ENCODE measurements at regions not wholly inside any gene's neighbourhood (a gene's known extent, or its start where the extent isn't known, plus 50 kb on each side); places are given as distances from the start of the nearest gene placed in this dataset.

DNA sequence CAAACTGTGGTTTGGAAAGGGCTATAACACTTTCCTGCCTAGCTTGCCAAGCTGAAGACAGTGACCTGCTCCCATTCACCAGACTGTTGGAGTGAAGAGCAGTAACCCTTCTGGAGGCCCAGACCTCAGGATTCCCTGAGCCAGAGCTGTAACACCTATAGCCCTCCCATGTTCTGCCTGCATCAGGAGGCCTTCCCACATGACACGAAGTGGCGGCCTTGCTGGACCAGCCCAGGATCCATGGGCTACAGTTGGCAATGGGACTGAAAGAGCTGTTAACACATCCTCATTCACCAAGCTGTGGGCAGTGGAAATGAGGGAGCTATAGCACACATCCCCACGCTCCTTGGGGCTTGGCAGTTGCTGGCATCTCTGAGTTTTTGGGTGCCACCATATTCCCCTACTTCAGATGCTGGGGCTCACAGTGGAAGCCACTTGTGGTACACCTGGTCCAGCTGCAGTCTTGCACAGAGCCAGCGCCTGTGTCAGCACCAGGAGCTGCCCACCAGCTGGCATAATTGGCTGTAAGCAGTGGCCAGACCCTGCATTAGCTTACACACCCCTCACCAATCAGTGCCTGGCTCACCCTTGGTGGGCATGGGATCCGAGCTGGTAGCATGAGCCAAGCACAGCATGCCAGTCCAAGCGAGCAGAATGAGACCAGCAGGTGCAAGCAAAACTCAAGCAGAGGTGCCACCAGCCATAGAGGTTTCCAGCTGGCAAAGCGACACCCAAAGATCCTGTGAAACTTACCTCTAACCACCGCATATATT lies 1029.3 kb downstream of the TECRL start:
- Histone ChIP-seq H3K9ac (ENCODE audit: low read depth, low read length) (no peak overlapping the region), H3K27ac (ENCODE audit: insufficient read depth, low read length) (no peak overlapping the region), H3K9me1 (ENCODE audit: insufficient read depth, low read length) (no peaks in the 10 kb centered on the region), H3K4me3 (ENCODE audit: insufficient read depth, low read depth, low read length) (no peak overlapping the region), H3K4ac (ENCODE audit: low read depth, low read length) (no peak overlapping the region), H3K79me1 (ENCODE audit: low read depth in 1 of 2, low read length in 2 of 2) (no peaks in the 10 kb centered on the region), H3K56ac (ENCODE audit: extremely low read depth, insufficient read depth, low read length) (no peak overlapping the region), H3K4me1 (ENCODE audit: control insufficient read depth, insufficient read depth, low read length) (no peaks in the 10 kb centered on the region), H4K20me1 (ENCODE audit: insufficient read depth, low read length) (no peaks in the 10 kb centered on the region), H3K27me3 (ENCODE audit: control insufficient read depth, insufficient read depth, low read length) (no peaks in the 10 kb centered on the region), H4K8ac (ENCODE audit: low read depth in 2 of 2, low read length in 2 of 2) (no peak overlapping the region), H3K4me2 (ENCODE audit: low read depth, low read length) (no peak overlapping the region), H4K91ac (ENCODE audit: insufficient read depth, low read depth, low read length) (no peak overlapping the region), H2BK120ac (ENCODE audit: low read depth, low read length) (no peak overlapping the region), H2BK20ac (ENCODE audit: low read depth, low read length) (no peak overlapping the region), H2AK9ac (replicated peaks; ENCODE audit: low read depth, low read length, poor library complexity) (no peak overlapping the region), H3K9me3 (ENCODE audit: control insufficient read depth, insufficient read depth, low read length) (peaks cover 8% of the 10 kb centered on the region; the same call in 1 of the 2 replicates), H3K36me3 (ENCODE audit: control insufficient read depth, insufficient read depth, low read length) (no peaks in the 10 kb centered on the region), H2AFZ (replicated peaks; ENCODE audit: low read length, poor library complexity) (no peak overlapping the region), H4K5ac (ENCODE audit: low read depth, low read length) (no peak overlapping the region), H3K23ac (ENCODE audit: low read depth, low read length) (no peak overlapping the region), H3K14ac (replicated peaks; ENCODE audit: low read depth, low read length) (no peak overlapping the region), H3K18ac (ENCODE audit: low read depth, low read length) (no peak overlapping the region), H2BK15ac (ENCODE audit: low read depth, low read length) (no peak overlapping the region), H2AK5ac (ENCODE audit: low read depth, low read length) (no peak overlapping the region), H2BK5ac (ENCODE audit: low read depth, low read length, poor library complexity, severe bottlenecking) (no peak overlapping the region)
- in situ Hi-C loops (cut with MboI; ENCODE audit: low sequenced_read_pairs) = no loop called here
- intact Hi-C loops (cut with micrococcal nuclease) = no loop called here
- TF ChIP-seq POLR2A (IDR thresholded peaks at IDR 0.05; ENCODE audit: low read depth, low read length) = no peak
- TF ChIP-seq SMC3 (IDR thresholded peaks at IDR 0.05; ENCODE audit: low read depth, low read length) = no peak
- CTCF ChIA-PET = no interaction called here
- POLR2A ChIA-PET (ENCODE audit: unreplicated experiment) = no interaction called here
- dilution Hi-C loops (cut with HindIII; ENCODE audit: low sequenced_read_pairs, unreplicated experiment) = no loop called here
- ATAC-seq (ENCODE audit: low read depth) (no peak), DNase-seq (no peak)
- no TSS peak for BruUV-seq (replicated peaks)
- WGBS, 2 experiments (ENCODE audit: extremely low coverage in 2 of 2, insufficient read length in 1 of 2) = no CpG with 5 or more reads among the region's 8 CpGs

Data from IMR-90 (cell line).